NCI-H2107 treated with DMSO at 0.1 percent for 48 hours (cell line): ENCODE measurements at regions not wholly inside any gene's neighbourhood (a gene's known extent, or its start where the extent isn't known, plus 50 kb on each side); places are given as distances from the start of the nearest gene placed in this dataset.
"Not testable (repeated sequence)": the region's sequence is repeated elsewhere in the genome, so short reads cannot be mapped to it uniquely, and the experiment has no call there.

Experiments
- DNase-seq: peaks from one replicate; lab custom pipeline; 2025; ENCODE audit not compliant: unreplicated experiment; lab: John Stamatoyannopoulos, UW

GRCh38 chr9:21591221-21592062 is 109.3 kb upstream of the IFNE start:
- DNase-seq: no peak

DNA sequence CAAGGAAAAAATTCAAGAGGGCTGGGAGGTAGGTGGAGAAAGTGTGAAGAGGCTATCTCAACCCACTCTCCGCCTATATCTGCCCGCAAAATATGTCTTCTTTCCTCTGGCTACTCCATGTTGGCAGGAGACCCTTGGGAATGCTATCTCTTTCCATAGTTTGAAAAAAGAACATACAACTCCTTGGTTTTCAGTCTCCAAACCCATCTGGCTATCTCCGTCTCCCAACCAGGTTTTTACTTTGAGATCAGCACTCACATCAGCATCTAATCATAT is 109.9 kb upstream of the IFNE start:
- DNase-seq: no peak

DNA sequence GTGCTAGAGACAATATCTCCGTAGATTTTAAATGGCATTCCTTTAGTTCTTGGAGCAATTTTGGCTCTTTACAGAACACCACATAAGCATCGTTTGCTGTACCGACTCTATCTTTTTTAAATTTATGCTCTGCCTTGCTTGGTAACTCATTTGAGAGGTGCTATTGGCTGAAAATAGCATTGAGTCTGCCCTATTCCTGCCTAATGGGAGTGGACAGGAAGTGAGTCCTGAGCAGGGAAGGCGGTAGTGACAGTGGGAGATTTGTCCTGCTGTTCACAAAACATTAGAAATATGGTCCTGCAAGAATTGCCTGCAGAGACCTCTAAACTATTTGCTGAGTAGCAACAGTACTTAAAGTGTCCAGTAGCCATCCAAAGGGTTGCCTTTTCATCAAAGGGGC is 115.2 kb upstream of the IFNE start:
- no peak for DNase-seq

GRCh38 chr9:21598749-21599148 is 116.6 kb upstream of the IFNE start:
- DNase-seq: no peak

- no peak for DNase-seq
These were observed 123.4 kb upstream of the IFNE start for GRCh38 chr9:21605489-21605931.

DNA sequence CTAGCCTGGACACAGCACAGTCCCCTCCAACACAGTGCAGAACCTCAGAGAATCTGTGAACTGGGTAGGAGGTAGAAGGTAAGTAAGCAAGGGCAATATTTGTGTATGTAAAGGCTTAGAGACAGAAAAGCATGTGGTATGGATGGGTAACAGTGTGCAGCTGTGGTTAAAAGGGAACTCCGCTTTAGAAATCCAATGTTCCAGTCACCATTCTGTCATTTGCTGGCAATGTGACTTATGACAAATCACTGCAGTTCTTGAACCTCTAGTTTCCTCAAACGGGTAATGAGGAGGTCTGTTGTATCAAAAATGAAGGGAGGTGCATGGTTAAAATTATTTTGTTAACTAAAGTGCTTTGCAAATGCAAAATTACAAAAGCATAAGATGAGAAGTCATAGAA is 125.5 kb upstream of the IFNE start:
- DNase-seq: no peak

GRCh38 chr9:21608200-21608599 is 126.1 kb upstream of the IFNE start:
- DNase-seq: no peak

DNA sequence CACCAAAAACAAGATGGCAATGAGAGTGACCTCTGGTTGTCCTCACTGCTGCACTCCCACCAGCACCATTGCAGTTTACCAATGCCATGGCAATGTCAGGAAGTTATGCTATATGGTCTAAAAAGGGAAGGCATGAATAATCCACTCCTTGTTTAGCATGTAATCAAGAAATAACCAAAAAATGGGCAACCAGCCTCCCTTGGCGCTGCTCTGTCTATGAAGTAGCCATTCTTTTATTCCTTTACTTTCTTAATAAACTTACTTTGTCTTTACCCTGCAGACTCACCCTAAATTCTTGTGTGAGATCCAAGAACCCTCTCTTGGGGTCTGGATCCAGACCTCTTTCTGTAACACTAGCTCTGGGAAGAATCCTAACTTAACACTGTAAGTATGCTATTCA is 127.4 kb upstream of the IFNE start:
- DNase-seq: no peak

- no peak for DNase-seq
These were observed 129.8 kb upstream of the IFNE start for GRCh38 chr9:21611891-21612290.

DNA sequence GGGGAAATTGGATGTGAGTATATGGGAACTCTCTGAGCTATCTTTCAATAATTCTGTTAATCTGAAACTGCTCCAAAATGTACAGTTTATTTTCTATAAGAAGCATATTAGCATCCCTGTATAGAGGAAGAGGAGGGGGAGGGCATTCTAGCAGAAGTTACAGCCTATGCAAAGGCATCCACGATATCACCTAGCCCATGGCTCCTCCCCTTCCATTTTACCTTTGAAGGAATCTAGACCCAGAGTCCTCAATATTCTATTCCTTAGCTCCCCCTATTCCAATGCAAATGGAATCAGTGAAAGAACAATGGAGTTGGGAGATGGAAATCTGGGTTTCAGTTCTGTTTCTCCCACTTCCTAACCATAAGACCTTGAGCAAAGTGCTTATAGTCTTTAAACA is 132.9 kb upstream of the IFNE start:
- DNase-seq: no peak

DNA sequence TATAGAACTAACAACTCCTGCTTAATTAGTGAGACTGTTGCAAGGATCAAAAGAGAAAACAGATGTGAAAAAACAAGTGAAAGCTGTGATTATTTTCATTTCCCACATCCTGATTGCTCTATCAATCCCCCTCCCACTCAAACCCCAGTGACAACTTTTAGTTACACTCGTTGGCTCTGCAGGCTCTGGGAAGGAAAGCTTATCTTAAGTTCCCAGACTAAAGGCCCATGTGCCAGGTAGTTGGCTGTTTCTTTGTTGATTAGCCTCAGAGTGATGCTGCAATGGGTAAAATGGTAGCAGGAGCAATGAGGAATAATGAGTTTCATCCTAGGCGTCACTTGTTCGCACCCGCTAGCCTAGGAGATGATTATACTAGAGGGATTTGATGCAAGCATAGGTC is 133.3 kb upstream of the IFNE start:
- DNase-seq: no peak

- no peak for DNase-seq
These were observed 134.1 kb upstream of the IFNE start for GRCh38 chr9:21616082-21616778.

- DNase-seq: no peak
These were observed 142.8 kb upstream of the IFNE start for GRCh38 chr9:21624675-21625644.

DNA sequence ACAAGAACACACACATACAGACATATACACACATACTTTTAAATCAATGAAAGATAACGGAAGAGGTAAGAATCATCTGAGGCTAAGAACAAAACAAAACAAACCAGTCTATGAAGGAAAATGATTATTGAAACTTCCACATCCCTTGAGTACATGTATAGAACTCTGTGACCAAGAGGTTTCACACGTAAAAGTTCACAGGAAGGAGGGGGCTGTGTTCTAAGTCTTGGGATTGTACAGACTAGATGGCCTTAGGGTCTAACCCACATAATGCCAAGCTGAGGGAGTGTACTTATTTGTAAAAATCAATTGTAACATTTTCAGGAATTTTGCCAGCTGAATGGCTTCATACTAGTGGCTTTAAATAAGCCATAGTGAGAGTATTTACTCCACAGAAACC is 144.4 kb upstream of the IFNE start:
- DNase-seq: no peak

GRCh38 chr9:21628954-21629353 is 146.8 kb upstream of the IFNE start:
- not testable (repeated sequence) for DNase-seq

DNA sequence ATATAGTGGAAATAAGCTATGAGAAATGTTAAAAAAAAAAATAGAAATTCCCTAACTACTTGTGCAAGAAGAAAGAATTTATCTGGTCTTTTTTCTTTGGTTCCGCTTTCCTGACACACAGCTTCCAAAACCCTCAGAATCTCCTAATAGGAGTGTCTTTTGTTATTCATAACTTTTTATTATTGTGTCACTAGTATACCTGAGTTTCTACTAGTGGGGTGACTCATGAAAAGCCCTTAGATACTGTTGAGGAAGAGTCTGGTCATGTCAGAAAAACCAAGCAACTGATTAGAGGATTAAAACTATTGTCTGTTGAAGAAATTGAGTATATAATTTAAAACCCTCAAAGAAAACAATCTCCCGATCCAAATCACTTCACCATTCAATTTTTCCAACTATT is 152.8 kb upstream of the IFNE start:
- no peak for DNase-seq

GRCh38 chr9:21638104-21638503 is 156.0 kb upstream of the IFNE start:
- DNase-seq: no peak

GRCh38 chr9:21653091-21653490 is 149.3 kb upstream of the MTAP start:
- DNase-seq: no peak

DNA sequence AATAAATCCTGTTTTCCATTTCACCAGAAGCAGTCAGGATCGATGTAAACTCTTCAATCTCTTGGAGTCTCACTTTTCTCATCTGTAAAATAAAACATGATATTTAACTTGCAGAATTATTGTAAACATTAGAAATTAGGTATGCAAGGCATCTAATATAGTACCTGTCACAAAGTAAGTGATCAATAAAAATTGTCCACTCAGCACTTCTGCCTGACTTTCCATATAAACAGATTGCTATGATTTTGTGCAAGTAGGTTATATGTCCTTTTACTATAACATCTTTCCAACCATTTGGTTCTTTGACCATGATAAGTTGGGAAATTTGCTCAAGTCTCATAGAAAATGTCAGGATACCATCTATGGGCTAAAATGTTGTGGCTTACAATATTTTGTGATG is 148.8 kb upstream of the MTAP start:
- no peak for DNase-seq

DNA sequence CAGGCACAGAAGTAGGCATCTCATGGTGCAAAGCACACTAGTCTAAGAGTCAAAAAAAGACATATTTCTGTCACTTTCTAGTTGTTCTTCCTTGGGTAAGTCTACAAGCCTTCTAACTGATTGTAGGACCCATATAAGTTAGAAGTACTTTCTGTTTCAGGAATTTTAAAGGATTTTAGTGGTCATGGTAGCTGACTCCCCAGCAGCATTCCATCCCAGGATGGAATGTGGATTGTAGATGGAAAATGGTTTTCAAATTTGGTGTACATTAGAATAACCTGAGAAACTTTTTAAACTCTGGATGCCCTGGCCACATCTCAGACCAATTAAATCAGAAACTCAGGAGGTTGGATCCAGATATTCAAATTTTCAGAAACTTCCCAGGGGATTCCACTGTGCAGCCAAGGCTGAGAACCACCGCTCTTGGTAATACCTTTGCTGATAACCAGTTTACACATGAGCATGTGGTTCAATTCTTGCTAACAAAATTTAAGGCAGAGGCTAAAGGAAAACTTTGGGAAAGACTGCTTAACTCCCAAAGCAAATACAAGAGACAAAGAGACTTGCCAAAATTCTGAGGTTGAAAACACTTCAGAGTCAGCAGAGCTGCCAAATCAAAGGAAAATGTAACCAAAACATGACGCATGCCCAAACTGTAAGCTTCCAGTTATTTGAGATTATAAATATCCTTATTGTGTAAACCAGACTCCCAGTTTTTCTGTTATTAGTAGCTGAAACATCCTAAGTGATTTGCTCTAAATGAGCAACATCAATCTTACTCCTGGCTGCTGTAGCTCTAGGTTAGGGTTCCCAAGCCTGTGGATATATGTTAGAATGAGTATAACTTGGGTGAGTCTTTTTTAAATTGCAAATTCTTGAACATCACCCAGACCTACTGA is 145.4 kb upstream of the MTAP start:
- no peak for DNase-seq
